Erythroblast (primary cell): ENCODE measurements at regions not wholly inside any gene's neighbourhood (a gene's known extent, or its start where the extent isn't known, plus 50 kb on each side); places are given as distances from the start of the nearest gene placed in this dataset.

Experiments used
- GATA1 ChIP-seq: IDR thresholded peaks from 2 replicates; pipeline ENCODE4 v1.6.1; 2011; ENCODE audit warnings: low read depth, mild to moderate bottlenecking, control low read depth, low read length, moderate library complexity
- POLR2A ChIP-seq: IDR thresholded peaks from 2 replicates; pipeline ENCODE4 v1.6.1; 2011; ENCODE audit warnings: mild to moderate bottlenecking, low read length

DNA sequence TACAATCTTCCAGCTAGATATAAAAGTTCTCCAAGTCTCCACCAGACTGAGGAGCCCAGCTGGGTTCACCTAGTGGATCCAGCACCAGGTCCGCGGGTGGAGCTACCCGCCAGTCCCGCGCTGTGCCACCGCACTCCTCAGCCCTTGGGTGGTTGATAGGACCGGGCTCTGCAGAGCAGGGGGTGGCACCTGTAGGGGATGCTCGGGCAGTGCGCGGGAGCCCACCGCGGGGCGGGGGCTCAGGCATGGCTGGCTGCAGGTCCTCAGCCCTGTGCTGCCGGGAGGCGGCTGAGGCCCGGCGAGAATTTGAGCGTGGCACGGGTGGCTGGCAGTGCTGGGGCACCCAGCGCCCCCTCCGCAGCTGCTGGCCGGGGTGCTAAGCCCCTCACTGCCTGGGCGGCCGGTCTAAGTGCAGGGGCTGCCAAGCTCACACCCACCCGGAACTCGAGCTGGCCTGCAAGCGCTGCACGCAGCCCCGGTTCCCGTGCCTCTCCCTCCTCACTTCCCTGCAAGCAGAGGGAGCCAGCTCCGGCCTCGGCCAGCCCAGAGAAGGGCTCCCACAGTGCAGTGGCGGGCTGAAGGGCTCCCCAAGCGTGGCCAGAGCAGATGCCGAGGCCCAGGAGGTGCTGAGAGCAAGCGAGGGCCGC lies 542.8 kb upstream of the PCDH9 start:
- TF ChIP-seq POLR2A (no peak), GATA1 (no peak)
